ENCODE measurements at regions not wholly inside any gene's neighbourhood (a gene's known extent, or its start where the extent isn't known, plus 50 kb on each side); places are given as distances from the start of the nearest gene placed in this dataset.

- TF ChIP-seq POLR2A (IDR thresholded peaks at IDR 0.05) = no peak
- no peak for TF ChIP-seq EP300 (IDR thresholded peaks at IDR 0.05; ENCODE audit: low read depth)
These were observed 139.4 kb upstream of the SERTAD2 start for GRCh38 chr2:64792995-64793639.

Measured in transverse colon (tissue), 1 donor.